ENCODE measurements at regions not wholly inside any gene's neighbourhood (a gene's known extent, or its start where the extent isn't known, plus 50 kb on each side); places are given as distances from the start of the nearest gene placed in this dataset.
"Not testable (repeated sequence)": the region's sequence is repeated elsewhere in the genome, so short reads cannot be mapped to it uniquely, and the experiment has no call there.

- no peak for DNase-seq (ENCODE audit: low spot score)
Measured at GRCh38 chr5:108530706-108531105, 148.8 kb upstream of the FBXL17 start.

GRCh38 chr5:108529381-108529780 is 147.5 kb upstream of the FBXL17 start:
- DNase-seq (ENCODE audit: low spot score), result no peak

GRCh38 chr5:108528655-108529054 is 146.8 kb upstream of the FBXL17 start:
- DNase-seq (ENCODE audit: low spot score), result no peak

- DNase-seq (ENCODE audit: low spot score), result no peak
Measured at GRCh38 chr5:108524564-108524963, 142.7 kb upstream of the FBXL17 start.

GRCh38 chr5:108523360-108523759 is 141.5 kb upstream of the FBXL17 start:
- DNase-seq (ENCODE audit: low spot score), result no peak

GRCh38 chr5:108521841-108522506 is 140.1 kb upstream of the FBXL17 start:
- no peak for DNase-seq (ENCODE audit: low spot score)

GRCh38 chr5:108521011-108521700 is 139.3 kb upstream of the FBXL17 start:
- no peak for DNase-seq (ENCODE audit: low spot score)

GRCh38 chr5:108516785-108517184 is 134.9 kb upstream of the FBXL17 start:
- no peak for DNase-seq (ENCODE audit: low spot score)

GRCh38 chr5:108515517-108516105 is 133.7 kb upstream of the FBXL17 start:
- no peak for DNase-seq (ENCODE audit: low spot score)

GRCh38 chr5:108508979-108509378 is 127.1 kb upstream of the FBXL17 start:
- DNase-seq (ENCODE audit: low spot score), result no peak

GRCh38 chr5:108507631-108508030 is 125.7 kb upstream of the FBXL17 start:
- DNase-seq (ENCODE audit: low spot score), result no peak

GRCh38 chr5:108505608-108506007 is 123.7 kb upstream of the FBXL17 start:
- DNase-seq (ENCODE audit: low spot score), result no peak

- no peak for DNase-seq (ENCODE audit: low spot score)
Measured at GRCh38 chr5:108504974-108505373, 123.1 kb upstream of the FBXL17 start.

GRCh38 chr5:108503986-108504385 is 122.1 kb upstream of the FBXL17 start:
- DNase-seq (ENCODE audit: low spot score), result no peak

- DNase-seq (ENCODE audit: low spot score), result not testable (repeated sequence)
Measured at GRCh38 chr5:108495615-108496014, 113.7 kb upstream of the FBXL17 start.

GRCh38 chr5:108487951-108488350 is 106.1 kb upstream of the FBXL17 start:
- DNase-seq (ENCODE audit: low spot score), result no peak

- DNase-seq (ENCODE audit: low spot score), result no peak
Measured at GRCh38 chr5:108484035-108484434, 102.1 kb upstream of the FBXL17 start.

- no peak for DNase-seq (ENCODE audit: low spot score)
Measured at GRCh38 chr5:108481355-108481931, 99.5 kb upstream of the FBXL17 start.

- DNase-seq (ENCODE audit: low spot score), result no peak
Measured at GRCh38 chr5:108472237-108472636, 90.3 kb upstream of the FBXL17 start.

- no peak for DNase-seq (ENCODE audit: low spot score)
Measured at GRCh38 chr5:108467563-108467962, 85.7 kb upstream of the FBXL17 start.

- DNase-seq (ENCODE audit: low spot score), result no peak
Measured at GRCh38 chr5:108461628-108462367, 79.9 kb upstream of the FBXL17 start.

- DNase-seq (ENCODE audit: low spot score), result no peak
Measured at GRCh38 chr5:108459769-108460168, 77.9 kb upstream of the FBXL17 start.
